ENCODE measurements at regions not wholly inside any gene's neighbourhood (a gene's known extent, or its start where the extent isn't known, plus 50 kb on each side); places are given as distances from the start of the nearest gene placed in this dataset.

- no peak for TF ChIP-seq CTCF (IDR thresholded peaks at IDR 0.05; ENCODE audit: low read depth, low read length)
- no peak for DNase-seq (ENCODE audit: extremely low read depth, low read depth)
Observed at GRCh38 chr22:49660794-49661781, 166.6 kb downstream of the BRD1 start.

GRCh38 chr22:49660321-49660720 is 167.4 kb downstream of the BRD1 start:
- DNase-seq (ENCODE audit: extremely low read depth, low read depth): no peak
- TF ChIP-seq CTCF (IDR thresholded peaks at IDR 0.05; ENCODE audit: low read depth, low read length): no peak

- no peak for DNase-seq (ENCODE audit: extremely low read depth, low read depth)
- TF ChIP-seq CTCF (IDR thresholded peaks at IDR 0.05; ENCODE audit: low read depth, low read length): no peak
Observed at GRCh38 chr22:49659924-49660315, 167.8 kb downstream of the BRD1 start.

- no peak for TF ChIP-seq CTCF (IDR thresholded peaks at IDR 0.05; ENCODE audit: low read depth, low read length)
- DNase-seq (ENCODE audit: extremely low read depth, low read depth): no peak
Observed at GRCh38 chr22:49659281-49659923, 168.3 kb downstream of the BRD1 start.

GRCh38 chr22:49658902-49659280 is 168.8 kb downstream of the BRD1 start:
- no peak for DNase-seq (ENCODE audit: extremely low read depth, low read depth)
- TF ChIP-seq CTCF (IDR thresholded peaks at IDR 0.05; ENCODE audit: low read depth, low read length): no peak

GRCh38 chr22:49657974-49658590 is 169.6 kb downstream of the BRD1 start:
- TF ChIP-seq CTCF (IDR thresholded peaks at IDR 0.05; ENCODE audit: low read depth, low read length): no peak
- no peak for DNase-seq (ENCODE audit: extremely low read depth, low read depth)
